ENCODE measurements at regions not wholly inside any gene's neighbourhood (a gene's known extent, or its start where the extent isn't known, plus 50 kb on each side); places are given as distances from the start of the nearest gene placed in this dataset.

- no peak for DNase-seq (ENCODE audit: low spot score in 2 of 2)
- Histone ChIP-seq H3K4me3 (no peak overlapping the region), H3K27me3 (no peaks in the 10 kb centered on the region), H3K4me1 (no peaks in the 10 kb centered on the region), H3K9me3 (no peaks in the 10 kb centered on the region), H3K27ac (no peak overlapping the region), H3K36me3 (no peaks in the 10 kb centered on the region)
- 95% methylated on average over 16 of the region's 16 CpGs for WGBS
- TF ChIP-seq POLR2AphosphoS5 (IDR thresholded peaks at IDR 0.05): no peak
- no peak for TF ChIP-seq EP300 (IDR thresholded peaks at IDR 0.05)
- no peak for TF ChIP-seq POLR2A (IDR thresholded peaks at IDR 0.05)
- no peak for TF ChIP-seq CTCF (IDR thresholded peaks at IDR 0.05)
Measured at GRCh38 chr4:156006192-156006591, 52.5 kb upstream of the CTSO start.

Measured in suprapubic skin (tissue), 4 donors.